ENCODE measurements at regions not wholly inside any gene's neighbourhood (a gene's known extent, or its start where the extent isn't known, plus 50 kb on each side); places are given as distances from the start of the nearest gene placed in this dataset.

DNA sequence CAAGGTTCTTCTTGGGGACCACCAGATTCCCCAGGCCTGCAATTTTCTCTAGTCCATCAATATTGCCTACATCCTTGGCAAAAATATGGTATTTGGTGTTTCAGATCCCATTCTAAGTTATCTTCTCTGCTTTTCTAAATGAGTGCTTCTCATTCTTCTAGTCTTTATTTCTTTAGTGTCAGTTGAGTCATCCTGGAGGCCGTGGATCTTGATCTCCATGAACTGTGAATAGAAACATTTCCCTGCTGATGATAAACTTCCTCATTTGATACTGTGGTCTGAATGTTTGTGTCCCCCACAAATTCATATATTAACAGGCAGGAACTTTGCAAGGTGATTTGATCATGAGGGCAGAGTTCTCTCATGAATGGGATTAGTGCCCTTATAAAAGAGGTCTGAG is 779.3 kb downstream of the INHBA start:
- Mint-ChIP-seq H3K27me3 (no peaks in the 10 kb centered on the region), H3K4me3 (no peak overlapping the region), H3K4me1 (no peaks in the 10 kb centered on the region), H3K27ac (no peak overlapping the region), H3K9me3 (peaks cover 8% of the 10 kb centered on the region), H3K36me3 (ENCODE audit: low read depth) (no peaks in the 10 kb centered on the region)
- POLR2A ChIA-PET = no interaction called here
- DNase-seq = no peak
- CTCF ChIA-PET = no interaction called here

DNA sequence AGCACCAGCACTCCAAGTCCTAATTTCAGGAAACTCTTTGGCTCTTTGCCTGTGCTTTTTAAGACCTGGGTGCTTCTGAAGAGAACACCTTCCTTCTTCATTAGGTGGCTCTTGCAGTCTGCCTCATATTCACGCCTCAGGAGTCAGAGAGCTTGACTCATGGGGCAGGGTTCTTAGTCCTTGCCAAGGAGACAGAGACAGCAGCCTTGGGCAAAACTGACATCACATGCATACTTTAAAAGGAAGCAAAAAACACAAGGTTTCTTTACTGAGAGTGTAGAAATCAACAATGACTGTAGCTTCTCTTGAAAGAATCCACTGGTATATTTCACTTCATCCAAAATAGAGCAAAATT is 780.6 kb downstream of the INHBA start:
- DNase-seq = no peak
- Mint-ChIP-seq H3K4me1 (no peaks in the 10 kb centered on the region), H3K4me3 (no peak overlapping the region), H3K27ac (no peak overlapping the region), H3K9me3 (peaks cover 8% of the 10 kb centered on the region), H3K36me3 (ENCODE audit: low read depth) (no peaks in the 10 kb centered on the region), H3K27me3 (no peaks in the 10 kb centered on the region)
- POLR2A ChIA-PET = no interaction called here
- CTCF ChIA-PET = no interaction called here

DNA sequence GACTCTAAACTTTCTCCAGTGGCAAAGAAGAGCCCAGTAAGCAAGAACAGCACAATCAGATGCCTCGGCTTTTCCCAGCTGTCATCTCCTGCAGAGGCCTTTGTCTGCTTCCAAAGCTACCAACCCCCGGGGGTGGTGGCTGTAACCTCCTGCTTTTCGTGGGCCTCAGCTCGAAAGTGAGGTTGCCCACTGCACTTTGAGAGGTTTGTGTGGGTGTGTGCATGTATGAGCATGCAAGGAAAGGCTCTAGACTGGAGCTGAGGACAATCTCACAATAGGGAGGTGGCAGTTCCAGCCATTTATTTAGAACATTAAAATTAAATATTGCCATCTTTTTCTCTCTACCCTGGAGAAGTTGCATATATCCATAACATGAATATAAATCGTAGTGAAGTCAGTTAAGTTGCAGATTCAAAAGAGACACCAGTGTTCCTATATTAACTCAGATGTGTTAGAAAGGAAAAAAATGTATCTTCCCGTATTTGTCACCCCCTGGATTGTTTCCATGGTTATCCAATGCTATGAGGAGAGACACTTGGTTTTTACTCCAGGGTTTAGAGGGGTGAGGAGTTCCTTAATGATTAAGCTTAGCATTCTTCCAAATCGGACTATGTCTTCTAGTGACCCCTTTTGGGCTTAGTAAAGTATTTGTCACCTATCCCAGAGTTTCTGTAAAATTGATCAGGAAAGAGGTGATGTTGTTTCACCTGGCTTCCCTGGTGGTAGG is 781.1 kb downstream of the INHBA start:
- no peaks in the 10 kb centered on the region for H3K4me1 Mint-ChIP-seq
- H3K4me3 Mint-ChIP-seq = no peak overlapping the region
- ChIA-PET POLR2A (no interaction called here), CTCF (no interaction called here)
- no peak overlapping the region for H3K27ac Mint-ChIP-seq
- H3K36me3 Mint-ChIP-seq (ENCODE audit: low read depth) = no peaks in the 10 kb centered on the region
- no peak for DNase-seq
- H3K9me3 Mint-ChIP-seq = peaks cover 6% of the 10 kb centered on the region
- no peaks in the 10 kb centered on the region for H3K27me3 Mint-ChIP-seq

DNA sequence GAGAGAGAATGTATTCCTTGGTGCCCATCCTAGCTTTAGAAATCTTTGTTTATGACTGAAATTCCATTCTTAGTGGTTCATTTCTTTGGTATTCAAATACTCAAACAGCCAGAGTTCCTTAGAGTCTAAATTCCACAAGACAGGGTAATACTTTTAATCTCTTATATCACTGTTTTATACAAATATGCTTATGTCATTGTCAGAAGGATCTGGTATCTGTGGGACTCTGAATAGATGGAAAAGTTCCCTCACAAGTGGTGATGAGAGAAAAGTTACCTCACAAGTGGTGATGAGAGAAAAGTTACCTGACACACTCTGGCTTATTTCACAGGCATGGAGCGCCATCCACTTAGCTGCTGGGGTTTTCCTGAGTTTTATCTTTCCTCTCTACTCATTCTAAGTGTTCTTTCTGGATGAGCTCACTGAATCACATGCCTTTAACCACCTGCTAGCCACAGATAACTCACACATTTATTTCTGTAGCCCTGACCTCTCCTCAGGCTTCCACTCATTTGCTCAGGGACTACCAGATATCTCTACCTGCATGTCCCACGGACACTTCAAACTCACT is 784.0 kb downstream of the SUGCT start:
- DNase-seq = no peak
- no peak overlapping the region for H3K27ac Mint-ChIP-seq

DNA sequence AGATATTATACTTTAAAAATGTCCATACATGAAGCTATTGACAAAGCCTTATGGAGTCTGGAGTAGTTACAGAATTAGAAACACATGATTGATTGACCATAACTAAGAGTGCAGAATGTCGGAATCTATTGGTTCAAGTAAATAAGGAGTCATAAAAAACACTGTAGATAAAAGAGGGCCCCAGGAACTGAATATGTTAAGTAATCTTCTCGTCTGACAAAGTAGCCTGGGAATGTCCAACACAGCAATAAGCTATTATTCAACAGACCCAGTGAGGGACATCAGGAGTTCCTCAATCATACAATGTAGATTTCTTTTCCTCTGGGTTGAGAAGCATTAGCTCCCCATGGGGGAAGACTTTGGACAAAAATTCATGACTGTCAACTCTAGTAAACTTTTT is 782.0 kb downstream of the SUGCT start:
- no peak for DNase-seq
- H3K9me3 Mint-ChIP-seq = peaks cover 8% of the 10 kb centered on the region
- H3K27me3 Mint-ChIP-seq = no peaks in the 10 kb centered on the region
- no peaks in the 10 kb centered on the region for H3K36me3 Mint-ChIP-seq (ENCODE audit: low read depth)
- CTCF ChIA-PET = no interaction called here
- no peaks in the 10 kb centered on the region for H3K4me1 Mint-ChIP-seq
- no peak overlapping the region for H3K27ac Mint-ChIP-seq
- POLR2A ChIA-PET = no interaction called here
- no peak overlapping the region for H3K4me3 Mint-ChIP-seq

More for the DNA sequence above, 784.0 kb downstream of the SUGCT start:
- CTCF ChIA-PET = no interaction called here
- peaks cover 6% of the 10 kb centered on the region for H3K9me3 Mint-ChIP-seq
- no peaks in the 10 kb centered on the region for H3K4me1 Mint-ChIP-seq
- POLR2A ChIA-PET = no interaction called here
- H3K36me3 Mint-ChIP-seq (ENCODE audit: low read depth) = no peaks in the 10 kb centered on the region
- no peak overlapping the region for H3K4me3 Mint-ChIP-seq
- H3K27me3 Mint-ChIP-seq = no peaks in the 10 kb centered on the region

DNA sequence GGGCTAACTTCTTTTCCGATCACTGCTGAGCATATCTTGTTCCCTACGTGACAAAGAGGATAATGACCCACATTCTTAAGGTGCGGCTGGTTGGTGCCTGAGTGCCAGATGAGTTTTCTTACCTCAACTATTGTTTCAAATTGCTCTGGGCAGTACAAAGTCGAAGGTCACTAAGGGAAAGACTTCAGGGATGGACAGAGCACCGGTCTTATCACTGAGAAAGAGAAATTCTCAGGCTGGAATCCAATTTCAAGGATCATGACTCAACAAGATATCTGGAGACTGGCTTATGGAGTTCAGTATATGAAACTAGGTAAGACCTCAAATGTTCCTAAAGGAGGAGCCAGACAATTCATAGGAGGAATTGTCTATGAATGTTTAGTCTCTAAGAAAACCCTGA is 780.3 kb downstream of the SUGCT start:
- DNase-seq = no peak
- no peaks in the 10 kb centered on the region for H3K27me3 Mint-ChIP-seq
- H3K9me3 Mint-ChIP-seq = peaks cover 10% of the 10 kb centered on the region
- H3K36me3 Mint-ChIP-seq (ENCODE audit: low read depth) = no peaks in the 10 kb centered on the region
- H3K4me1 Mint-ChIP-seq = no peaks in the 10 kb centered on the region
- no peak overlapping the region for H3K4me3 Mint-ChIP-seq
- no peak overlapping the region for H3K27ac Mint-ChIP-seq
- ChIA-PET CTCF (no interaction called here), POLR2A (no interaction called here)
